ENCODE measurements at regions not wholly inside any gene's neighbourhood (a gene's known extent, or its start where the extent isn't known, plus 50 kb on each side); places are given as distances from the start of the nearest gene placed in this dataset.
"Not testable (repeated sequence)": the region's sequence is repeated elsewhere in the genome, so short reads cannot be mapped to it uniquely, and the experiment has no call there.

DNA sequence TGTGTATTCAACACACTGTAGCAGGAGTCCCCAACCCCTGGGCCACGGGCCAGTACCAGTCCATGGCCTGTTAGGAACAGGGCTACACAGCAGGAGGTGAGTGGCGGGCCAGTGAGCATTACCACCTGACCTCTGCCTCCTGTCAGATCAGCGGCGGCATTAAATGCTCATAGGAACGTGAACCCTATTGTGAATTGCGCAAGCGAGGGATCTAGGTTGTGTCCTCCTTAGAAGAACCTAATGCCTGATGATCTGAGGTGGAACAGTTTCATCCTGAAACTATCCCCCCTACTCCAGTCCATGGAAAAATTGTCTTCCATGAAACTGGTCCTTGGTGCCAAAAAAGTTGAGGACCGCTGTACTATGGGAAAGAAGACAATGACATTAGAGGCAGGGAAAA is 386.9 kb downstream of the PREX1 start:
- DNase-seq (ENCODE audit: low read depth): no peak

DNA sequence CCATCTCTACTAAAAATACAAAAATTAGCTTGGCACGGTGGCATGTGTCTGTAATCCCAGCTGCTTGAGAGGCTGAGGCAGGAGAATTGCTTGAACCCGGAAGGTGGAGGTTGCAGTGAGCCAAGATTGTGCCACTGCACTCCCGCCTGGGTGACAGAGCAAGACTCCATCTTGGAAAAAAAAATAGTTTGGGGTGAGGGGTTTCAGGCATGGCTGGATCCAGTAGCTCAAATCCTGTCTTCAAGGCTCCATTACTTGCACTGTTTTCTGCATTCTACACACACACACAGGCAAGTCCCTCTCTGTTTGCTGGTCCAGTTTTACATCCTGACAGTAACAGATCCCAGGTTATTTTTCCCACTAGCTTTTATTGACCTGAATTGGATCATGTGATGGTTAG is 387.5 kb downstream of the PREX1 start:
- not testable (repeated sequence) for DNase-seq (ENCODE audit: low read depth)

DNA sequence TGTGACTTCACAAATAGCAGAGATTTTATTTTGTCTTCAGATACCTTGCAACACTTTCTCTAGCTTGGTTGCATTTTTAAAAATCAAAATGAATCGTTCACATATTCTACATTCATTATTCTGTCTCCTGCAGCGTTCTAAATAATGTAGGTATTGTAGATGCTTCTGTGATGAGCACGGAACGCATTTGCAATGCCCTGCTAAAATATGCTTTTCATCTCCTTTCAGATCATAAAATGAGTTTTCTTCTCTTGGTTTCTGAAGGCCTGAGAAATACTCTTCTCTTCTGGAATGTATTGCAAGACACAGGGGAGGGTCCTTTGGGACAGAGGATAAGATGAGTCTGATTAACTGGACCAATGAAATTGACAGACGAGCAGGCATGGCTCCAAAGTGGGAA is 390.7 kb downstream of the PREX1 start:
- no peak for DNase-seq (ENCODE audit: low read depth)

DNA sequence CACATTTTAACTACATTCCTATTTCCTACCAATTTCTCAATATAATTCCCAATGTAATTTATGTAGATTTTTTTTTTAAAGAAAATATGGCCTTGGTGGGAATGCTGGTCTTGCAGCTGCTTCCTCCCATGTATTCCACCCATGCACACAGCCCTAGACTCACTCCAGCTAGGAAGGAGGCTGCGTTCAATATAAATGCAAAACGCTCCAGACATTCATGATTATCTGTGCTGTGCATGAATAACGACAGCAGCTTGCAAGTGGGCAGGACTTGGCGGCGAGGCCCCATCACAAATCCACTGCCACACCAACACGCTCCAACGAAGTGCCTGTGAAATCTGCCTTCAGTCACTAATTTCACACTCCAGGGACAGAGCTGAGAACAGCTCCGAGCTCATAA is 391.2 kb downstream of the PREX1 start:
- DNase-seq (ENCODE audit: low read depth): not testable (repeated sequence)

DNA sequence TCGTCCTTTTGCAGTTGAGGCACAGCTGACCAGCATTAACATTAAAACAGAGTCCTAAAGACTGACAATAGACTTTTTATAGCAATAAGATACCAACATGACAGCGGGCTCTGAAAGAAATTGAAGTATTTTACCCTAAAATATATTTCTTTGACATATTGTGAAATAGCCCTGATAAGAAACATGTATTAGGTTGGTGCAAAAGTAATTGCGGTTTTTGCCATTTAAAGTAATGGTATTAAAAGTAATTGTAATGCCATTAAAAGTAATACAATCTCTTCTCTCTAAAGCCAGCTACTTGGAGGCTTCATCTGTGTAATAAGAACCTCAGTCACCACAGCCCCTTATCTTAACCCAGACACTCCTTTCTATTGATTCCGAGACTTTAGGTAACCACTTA is 394.6 kb downstream of the PREX1 start:
- no peak for DNase-seq (ENCODE audit: low read depth)

DNA sequence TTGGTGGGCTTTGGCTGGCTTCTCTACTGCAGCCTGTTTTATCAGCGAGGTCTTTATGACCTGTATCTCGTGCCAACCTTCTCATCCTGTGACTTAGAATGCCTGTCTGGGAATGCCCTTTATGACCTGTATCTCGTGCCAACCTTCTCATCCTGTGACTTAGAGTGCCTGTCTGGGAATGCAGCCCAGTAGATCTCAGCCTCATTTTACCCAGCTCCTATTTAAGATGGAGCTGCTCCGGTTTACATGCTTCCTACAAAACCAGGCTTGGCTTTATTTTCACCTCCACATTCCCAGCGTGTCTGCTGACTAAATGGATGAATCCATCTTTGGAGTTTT is 395.3 kb downstream of the PREX1 start:
- no peak for DNase-seq (ENCODE audit: low read depth)

DNA sequence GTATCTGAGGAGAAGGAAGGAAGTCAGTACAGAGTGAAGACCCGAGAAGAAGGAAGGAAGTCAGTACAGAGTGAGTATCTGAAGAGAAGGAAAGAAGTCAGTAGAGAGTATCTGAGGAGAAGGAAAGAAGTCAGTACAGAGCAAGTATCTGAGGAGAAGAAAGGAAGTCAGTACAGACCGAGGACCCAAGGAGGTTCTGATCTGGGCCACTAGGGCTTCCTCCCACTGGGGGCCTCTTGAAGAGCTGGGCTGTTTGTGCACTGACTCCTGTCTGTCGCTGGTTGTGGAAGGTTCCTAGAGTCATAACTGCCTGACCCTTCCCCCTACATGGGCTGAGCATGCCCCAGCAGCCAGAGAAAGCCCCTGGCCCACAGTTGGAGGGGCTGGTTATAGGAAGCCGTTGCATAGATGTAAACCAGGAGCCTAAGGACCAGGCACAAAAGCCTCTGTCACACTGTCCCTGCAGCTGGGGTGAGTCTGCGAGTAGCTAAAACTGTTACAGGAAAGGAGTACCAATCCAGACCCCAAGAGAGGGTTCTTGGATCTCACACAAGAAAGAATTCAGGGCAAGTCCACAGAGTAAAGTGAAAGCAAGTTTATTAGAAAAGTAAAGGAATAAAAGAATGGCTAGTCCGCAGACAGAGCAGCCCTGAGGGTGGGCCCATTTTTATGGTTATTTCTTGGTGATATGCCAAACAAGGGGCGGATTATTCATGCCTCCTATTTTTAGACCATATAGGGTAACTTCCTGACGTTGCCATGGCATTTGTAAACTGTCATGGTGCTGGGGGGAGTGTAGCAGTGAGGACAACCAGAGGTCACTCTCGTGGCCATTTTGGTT is 395.9 kb downstream of the PREX1 start:
- no peak for DNase-seq (ENCODE audit: low read depth)

DNA sequence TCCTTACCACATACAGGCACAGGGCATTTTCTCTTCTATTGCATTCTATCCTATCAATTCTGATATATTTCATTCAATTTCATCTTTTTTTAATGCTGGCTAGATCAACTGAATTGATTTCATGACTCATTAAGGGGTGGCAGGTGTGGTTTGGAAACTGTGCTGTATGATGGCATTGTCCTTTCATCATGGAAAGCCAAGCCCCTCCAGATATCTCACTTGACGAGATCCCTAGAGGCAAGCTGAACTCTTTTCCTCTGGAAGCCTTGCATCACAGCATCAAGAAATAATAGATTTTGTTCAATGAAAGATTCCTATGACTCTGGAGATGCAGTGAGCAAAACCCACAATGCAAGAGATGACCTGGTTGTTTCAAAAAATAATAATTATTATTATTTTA is 401.2 kb downstream of the PREX1 start:
- no peak for DNase-seq (ENCODE audit: low read depth)

DNA sequence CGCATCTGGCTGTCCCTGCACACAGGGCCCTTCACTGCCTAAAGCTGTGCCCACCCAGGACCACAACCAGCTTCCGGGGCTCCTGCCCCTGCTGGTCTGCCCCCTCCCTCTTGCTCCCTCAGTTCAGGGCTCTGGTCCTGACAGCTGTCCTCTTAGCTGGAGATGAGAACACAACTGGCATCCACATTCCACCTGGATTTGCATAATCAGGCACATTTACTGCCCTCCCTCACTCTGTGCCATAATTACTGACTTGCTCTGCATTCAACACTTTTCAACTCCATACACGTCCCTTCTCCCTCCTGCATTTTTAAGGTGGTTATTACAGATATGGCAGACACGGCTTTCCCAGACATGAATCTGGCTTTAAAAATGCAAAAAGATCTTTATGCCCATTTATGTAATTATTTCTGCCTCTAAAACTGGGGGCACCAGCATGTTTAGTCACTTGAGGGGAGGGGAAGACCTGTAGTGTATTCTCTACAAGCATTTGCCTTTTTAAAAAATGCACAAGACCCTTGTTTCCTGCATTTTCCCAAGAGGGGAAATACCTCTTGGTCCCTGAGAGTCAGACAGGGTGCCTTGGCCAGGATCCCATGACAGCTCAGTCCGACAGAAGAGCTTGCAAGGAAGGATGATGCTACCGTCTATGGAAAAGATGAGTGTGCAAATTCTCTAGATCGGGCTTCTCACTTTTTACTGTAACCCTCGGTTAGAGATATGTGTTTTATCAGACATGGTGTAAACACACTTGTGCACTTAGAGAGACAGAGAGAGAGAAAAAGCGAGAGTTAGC is 401.8 kb downstream of the PREX1 start:
- no peak for DNase-seq (ENCODE audit: low read depth)

DNA sequence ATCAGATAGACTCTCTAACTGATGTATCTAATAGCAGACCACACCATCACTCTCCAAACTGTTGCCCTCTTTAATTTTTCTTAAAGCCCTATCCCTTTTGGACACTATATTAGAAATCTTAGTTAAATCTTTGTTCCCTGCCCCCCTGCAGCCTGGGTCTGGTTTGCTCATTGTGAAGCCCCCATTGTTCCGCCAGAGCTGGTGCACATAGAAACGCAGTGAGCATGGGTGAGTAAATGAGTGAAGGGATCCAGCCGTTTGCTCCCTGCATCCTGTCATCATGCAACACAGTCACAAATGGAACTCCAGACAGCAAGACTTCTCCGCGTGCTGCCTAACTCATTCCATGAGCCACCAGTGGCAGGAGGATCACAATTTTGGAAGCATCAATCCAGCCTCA is 402.5 kb downstream of the PREX1 start:
- DNase-seq (ENCODE audit: low read depth): no peak

DNA sequence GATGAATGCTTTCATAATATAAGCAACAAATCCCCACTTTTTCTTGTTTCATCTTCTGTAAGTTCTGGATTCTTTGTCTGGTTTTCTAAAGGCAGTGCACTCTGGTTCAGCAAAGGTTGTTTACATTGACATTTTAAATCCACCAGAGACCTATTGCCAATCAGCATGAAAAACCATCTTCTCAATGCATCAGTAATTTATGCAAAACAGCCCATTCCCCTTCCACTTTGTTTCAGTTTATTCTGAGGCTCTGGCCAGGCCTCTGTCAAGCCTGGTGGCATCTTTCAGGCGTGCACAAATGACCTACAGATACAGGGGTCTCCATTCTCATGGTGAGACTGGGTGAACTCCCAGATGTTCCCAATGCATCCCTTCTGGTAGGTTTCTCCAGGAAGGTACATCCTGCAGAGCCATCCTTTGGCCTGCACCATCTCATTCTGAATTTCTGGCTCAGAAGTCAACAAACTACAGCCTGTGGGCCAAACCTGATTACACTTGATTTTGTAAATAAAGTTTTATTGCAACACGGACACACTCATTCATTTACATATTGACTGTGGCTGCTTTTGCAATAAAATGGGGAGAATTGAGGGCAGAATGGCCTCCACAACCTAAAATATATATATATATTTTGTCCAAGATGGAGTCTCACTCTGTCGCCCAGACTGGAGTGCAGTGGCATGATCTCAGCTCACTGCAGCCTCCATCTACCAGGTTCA is 405.4 kb downstream of the PREX1 start:
- no peak for DNase-seq (ENCODE audit: low read depth)

DNA sequence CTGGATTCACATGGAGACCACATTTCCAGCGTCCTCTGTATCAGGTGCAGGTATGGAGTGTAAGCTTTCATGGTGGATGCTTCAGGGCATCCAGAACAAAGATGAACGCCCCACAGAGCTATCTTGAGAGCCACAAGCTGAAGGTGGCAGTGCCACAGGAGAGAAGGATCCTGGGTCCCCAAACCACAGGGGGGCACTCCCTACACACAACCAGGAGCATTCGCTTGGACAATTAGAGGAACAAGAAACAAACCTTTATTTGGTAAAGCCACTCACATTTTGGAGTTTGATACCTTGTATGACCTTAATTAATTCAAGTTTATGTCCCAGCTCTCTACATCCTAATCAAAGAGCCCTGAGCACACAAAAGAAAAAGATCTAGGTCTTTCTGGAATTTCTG is 406.3 kb downstream of the PREX1 start:
- no peak for DNase-seq (ENCODE audit: low read depth)

DNA sequence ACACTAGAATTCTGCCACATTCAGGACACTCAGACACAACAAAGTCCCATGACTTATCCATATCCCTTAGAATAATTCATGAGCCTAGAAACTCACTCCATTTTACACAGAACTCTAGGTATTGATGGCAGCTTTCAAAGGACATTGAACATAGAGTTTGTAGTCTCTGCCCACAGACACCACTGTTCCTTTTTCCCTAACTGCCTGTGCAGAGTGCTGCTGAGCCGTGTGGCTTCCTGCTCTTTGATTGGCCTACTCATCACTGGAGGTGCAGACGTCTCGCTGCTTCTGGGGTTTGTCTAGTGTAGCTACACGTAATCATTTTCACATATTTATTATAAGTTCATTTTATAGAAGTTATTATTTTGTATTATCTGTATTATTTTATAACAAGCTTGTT is 407.6 kb downstream of the PREX1 start:
- DNase-seq (ENCODE audit: low read depth): no peak

DNA sequence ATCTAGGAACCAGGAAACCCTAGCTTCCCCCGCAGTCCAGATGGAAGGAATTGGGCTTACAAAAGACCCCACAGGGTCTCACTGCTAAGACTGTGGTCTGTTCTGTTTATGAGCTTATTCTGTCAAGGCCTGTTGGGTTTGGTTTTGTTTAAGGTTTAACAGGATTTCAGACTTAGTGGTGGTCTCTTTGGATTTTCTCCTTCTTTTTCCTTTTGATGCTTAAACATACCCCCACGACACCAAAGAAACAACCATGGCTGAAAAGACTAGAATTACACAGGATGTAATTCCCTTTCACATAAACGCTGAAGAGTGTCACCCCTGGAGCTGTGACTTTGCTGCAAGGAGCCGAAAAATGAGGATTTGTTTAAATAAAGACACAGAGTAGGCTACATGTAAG is 408.6 kb downstream of the PREX1 start:
- no peak for DNase-seq (ENCODE audit: low read depth)

DNA sequence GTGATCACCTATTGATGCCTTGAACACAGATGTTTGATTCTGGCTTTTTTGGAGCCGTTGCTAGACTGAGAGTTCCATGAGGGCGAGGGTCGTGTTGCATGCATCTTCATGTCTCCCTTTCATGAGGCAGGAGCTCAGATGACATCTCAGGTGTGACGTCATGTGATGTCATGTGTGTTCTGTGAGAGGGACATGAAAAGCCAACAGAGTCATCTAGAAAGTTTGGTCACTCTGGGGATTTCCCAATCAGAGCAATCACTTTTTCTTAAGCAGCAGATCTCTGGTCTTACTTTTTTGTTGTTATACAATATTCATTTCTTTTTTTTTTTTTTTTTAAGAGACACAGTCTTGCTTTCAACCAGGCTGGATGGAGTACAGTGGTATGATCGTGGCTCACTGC is 411.8 kb downstream of the PREX1 start:
- DNase-seq (ENCODE audit: low read depth): no peak

DNA sequence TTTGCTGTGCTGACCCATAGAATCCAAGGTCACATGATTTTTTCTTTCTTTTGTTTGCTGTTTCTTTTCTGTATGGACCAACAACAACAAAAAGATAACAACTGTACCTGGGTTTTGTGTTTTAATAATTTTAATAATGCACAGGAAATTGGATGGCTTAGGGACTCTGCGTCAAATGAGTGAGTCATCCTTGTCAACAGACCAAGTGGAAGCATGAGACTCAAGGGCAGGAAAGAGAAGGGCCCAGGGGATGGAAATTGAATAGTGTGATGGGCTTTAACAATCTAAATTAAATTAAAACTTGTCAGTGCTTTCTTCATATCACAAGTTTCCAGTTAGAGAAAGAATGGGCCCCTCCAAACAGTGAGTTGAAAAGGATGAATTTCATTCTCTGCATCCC is 413.0 kb downstream of the PREX1 start:
- no peak for DNase-seq (ENCODE audit: low read depth)

DNA sequence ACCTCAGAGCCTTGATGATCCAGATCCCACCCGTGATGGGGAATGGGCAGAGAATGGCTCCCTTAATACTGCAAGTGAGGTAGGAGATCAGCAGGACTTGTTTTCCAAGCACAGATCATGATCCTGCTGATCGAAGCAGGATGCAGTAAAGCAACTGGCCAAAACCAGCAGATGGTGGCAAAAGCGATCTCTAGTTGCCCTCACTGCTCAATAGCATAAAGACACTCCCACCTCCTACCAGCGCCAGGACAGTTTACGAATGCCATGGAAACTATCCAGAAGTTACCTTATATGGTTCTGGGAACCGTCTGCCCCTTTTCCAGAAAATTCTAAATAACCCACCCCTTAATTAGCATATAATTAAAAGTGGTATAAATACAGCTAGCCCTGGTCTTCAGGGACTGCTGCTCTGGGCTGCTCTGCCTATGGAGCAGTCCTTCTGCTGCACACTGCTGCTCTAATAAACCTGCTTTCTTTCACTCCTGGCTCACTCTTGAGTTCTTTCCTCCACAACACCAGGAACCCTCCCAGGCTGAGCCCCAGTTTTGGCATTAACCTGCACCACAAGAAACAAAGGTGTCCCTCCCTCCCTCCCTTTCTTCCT is 415.8 kb downstream of the PREX1 start:
- DNase-seq (ENCODE audit: low read depth): no peak

DNA sequence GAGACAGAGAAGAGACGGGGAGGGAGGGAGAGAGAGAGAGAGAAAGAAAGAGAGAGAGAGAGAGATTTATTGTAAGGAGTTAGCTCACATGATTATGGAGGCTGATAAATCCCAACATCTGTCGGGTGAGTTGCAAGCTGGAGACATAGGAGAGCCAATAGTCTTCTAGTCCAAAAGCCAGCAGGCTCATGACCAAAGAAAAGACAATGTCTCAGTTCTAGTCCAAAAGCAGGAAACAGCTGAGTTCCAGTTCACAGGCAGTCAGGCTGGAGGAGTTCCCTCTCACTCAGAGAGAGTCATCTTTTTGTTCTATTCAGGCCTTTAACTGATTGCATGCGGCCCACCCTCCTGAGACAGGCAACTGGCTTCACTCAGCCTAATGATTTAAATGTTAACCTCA is 416.6 kb downstream of the PREX1 start:
- no peak for DNase-seq (ENCODE audit: low read depth)

DNA sequence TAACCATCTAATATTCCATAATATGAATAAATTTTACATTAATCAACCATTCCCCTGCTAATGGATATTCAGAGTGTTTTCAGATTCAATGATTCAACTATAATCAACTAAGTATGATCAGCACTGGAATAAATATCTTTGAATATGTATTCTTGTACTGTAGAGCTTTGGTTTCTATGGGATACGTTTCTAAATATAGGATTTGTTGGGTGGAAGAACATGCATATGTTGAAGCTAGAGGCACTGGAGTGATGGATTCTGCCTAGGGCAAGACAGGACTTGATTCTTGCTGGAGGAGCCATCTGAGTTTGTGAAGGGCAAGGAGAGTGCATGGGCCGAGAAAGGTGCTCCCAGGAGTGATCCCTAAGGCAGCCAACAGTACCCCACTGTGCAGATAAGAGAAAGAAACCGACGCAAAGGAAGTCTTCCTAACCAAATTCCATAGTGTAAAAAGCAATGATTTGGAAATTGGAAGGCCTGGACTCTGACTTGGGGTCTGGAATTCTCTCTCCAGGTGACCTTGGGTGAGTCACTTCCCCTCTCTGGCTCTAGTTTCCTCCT is 418.7 kb downstream of the PREX1 start:
- DNase-seq (ENCODE audit: low read depth): no peak

DNA sequence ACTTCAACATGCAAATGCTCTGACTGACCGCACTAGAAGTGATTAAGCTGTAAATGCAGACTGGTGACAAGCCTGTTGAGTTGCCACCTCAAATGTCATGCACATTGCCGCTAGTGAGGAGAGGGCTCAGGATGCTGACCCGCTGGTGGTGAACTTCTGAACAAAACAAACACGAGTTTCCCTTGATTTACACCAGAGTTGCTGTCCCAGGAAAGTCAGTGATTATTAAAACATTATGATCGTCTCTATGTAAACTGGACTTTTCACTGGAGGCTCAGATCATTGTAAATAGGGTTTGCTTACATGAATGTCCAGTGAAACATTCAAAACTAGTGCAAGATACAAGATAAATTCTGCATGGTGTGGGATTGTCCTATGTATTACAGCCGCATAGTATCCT is 420.1 kb downstream of the PREX1 start:
- no peak for DNase-seq (ENCODE audit: low read depth)

DNA sequence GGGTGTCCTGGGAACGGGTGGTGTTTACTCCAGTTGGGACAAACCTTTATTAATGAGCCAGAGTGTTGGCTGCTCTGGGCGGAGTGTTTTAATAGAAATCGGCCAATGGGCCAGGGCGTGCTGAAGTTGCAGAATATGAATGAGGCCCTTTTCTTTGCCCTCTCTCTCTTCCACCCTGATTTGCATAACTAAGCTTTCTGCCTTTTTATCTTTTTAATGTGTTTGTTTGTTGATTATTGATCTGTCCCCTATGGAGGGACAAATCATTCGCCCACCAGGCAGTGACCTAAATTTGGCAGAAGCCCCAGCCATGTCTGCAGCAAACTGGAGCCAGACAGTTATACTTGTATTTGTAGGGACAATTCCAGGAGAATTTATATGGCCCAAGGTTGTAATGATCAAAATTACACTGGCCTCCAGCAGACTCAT is 420.9 kb downstream of the PREX1 start:
- no peak for DNase-seq (ENCODE audit: low read depth)

DNA sequence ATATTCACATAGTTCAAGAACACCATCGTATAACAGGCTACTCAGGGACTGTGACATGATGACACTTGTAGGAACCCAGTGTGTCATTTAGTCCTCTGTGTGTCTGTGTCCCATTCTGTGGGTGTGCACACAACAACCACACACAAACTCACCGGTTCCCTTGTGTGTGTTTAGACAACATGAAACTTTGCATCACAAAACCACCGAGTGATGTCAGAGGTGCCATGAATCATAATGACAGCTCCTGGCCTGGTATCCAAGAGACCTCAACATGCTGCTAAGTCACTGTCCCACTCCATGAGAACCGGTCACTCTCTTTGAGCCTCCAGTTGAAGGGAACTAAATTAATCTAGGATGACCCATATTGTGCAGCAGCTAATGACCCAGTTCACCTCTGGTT is 421.3 kb downstream of the PREX1 start:
- DNase-seq (ENCODE audit: low read depth): no peak

Data from stimulated activated CD8-positive, alpha-beta memory T cell treated with anti-CD3 and anti-CD28 coated beads, Interleukin-4, amount 100 ng/mL, for 24 hours (primary cell).